ENCODE measurements at regions not wholly inside any gene's neighbourhood (a gene's known extent, or its start where the extent isn't known, plus 50 kb on each side); places are given as distances from the start of the nearest gene placed in this dataset.

GRCh38 chr15:39506146-39506545, 74.7 kb upstream of the THBS1 start:
- TF ChIP-seq SUZ12 (IDR thresholded peaks at IDR 0.05; ENCODE audit: extremely low read depth, insufficient read depth, insufficient read length), result no peak
- TF ChIP-seq YY1 (IDR thresholded peaks at IDR 0.05; ENCODE audit: insufficient read depth, insufficient read length), result no peak
